ENCODE measurements at regions not wholly inside any gene's neighbourhood (a gene's known extent, or its start where the extent isn't known, plus 50 kb on each side); places are given as distances from the start of the nearest gene placed in this dataset.

- ATAC-seq, result no peak
- H3K27ac Mint-ChIP-seq, result no peak overlapping the region; the same call in 1 of the 2 replicates
- no peak overlapping the region for H3K4me3 Mint-ChIP-seq
These were observed 110.9 kb downstream of the NAB1 start for GRCh38 chr2:190759749-190760213.

More at GRCh38 chr2:190759749-190760213, 110.9 kb downstream of the NAB1 start:
- Histone ChIP-seq H3K9me2 (ENCODE audit: insufficient read depth) (no peaks in the 10 kb centered on the region), H3K27ac (ENCODE audit: low read depth) (no peak overlapping the region), H3K4me3 (no peak overlapping the region), H3K4me1 (ENCODE audit: insufficient read depth) (0 out of 2 replicates have a peak, but pooled peaks cover 6% of the 10 kb centered on the region), H3K36me3 (ENCODE audit: insufficient read depth) (no peaks in the 10 kb centered on the region), H3F3A (replicated peaks; ENCODE audit: low read depth) (no peaks in the 10 kb centered on the region), H3K4me2 (no peak overlapping the region), H2AFZ (peak overlapping the region; percentile 54), H3K27me3 (ENCODE audit: insufficient read depth) (no peaks in the 10 kb centered on the region), H3K79me2 (replicated peaks; ENCODE audit: insufficient read depth) (no peaks in the 10 kb centered on the region), H4K20me1 (replicated peaks; ENCODE audit: insufficient read depth) (no peaks in the 10 kb centered on the region)
- no peak for DNase-seq (ENCODE audit: low spot score)
- Mint-ChIP-seq H3K36me3 (ENCODE audit: low read depth) (no peaks in the 10 kb centered on the region), H3K9me3 (peaks cover 9% of the 10 kb centered on the region; the same call in 1 of the 3 replicates), H3K27me3 (ENCODE audit: insufficient read depth, low read depth, poor library complexity) (no peaks in the 10 kb centered on the region), H3K4me1 (peaks cover 6% of the 10 kb centered on the region; the same call in 2 of the 3 replicates)
- no peak for TF ChIP-seq EZH2phosphoT487 (IDR thresholded peaks at IDR 0.05; ENCODE audit: unreplicated experiment)
- TF ChIP-seq POLR2AphosphoS5 (IDR thresholded peaks at IDR 0.05; ENCODE audit: low read depth), result no peak
- TF ChIP-seq EZH2 (IDR thresholded peaks at IDR 0.05; ENCODE audit: low read depth, unreplicated experiment), result no peak
- no peak for TF ChIP-seq ZNF331 (CRISPR knock-in tag; IDR thresholded peaks at IDR 0.05; ENCODE audit: low read depth)
- no peak for TF ChIP-seq JUNB (IDR thresholded peaks at IDR 0.05; ENCODE audit: unreplicated experiment)
- TF ChIP-seq REST (IDR thresholded peaks at IDR 0.05; ENCODE audit: unreplicated experiment), result no peak
- no peak for TF ChIP-seq NANOG (IDR thresholded peaks at IDR 0.05; ENCODE audit: borderline replicate concordance)
- TF ChIP-seq ZNF114 (CRISPR knock-in tag; IDR thresholded peaks at IDR 0.05), result no peak
- TF ChIP-seq STAT1 (IDR thresholded peaks at IDR 0.05; ENCODE audit: unreplicated experiment), result no peak
- no peak for TF ChIP-seq CREB1 (CRISPR knock-in tag; IDR thresholded peaks at IDR 0.05; ENCODE audit: low read depth)
- TF ChIP-seq ZNF462 (CRISPR knock-in tag; IDR thresholded peaks at IDR 0.05), result no peak
- no peak for TF ChIP-seq ETS1 (IDR thresholded peaks at IDR 0.05)
- no peak for TF ChIP-seq CTCF (conservative IDR thresholded peaks at IDR 0.05; ENCODE audit: low read depth in 2 of 2)

All from GM23338 (cell line).